ENCODE measurements at regions not wholly inside any gene's neighbourhood (a gene's known extent, or its start where the extent isn't known, plus 50 kb on each side); places are given as distances from the start of the nearest gene placed in this dataset.

DNA sequence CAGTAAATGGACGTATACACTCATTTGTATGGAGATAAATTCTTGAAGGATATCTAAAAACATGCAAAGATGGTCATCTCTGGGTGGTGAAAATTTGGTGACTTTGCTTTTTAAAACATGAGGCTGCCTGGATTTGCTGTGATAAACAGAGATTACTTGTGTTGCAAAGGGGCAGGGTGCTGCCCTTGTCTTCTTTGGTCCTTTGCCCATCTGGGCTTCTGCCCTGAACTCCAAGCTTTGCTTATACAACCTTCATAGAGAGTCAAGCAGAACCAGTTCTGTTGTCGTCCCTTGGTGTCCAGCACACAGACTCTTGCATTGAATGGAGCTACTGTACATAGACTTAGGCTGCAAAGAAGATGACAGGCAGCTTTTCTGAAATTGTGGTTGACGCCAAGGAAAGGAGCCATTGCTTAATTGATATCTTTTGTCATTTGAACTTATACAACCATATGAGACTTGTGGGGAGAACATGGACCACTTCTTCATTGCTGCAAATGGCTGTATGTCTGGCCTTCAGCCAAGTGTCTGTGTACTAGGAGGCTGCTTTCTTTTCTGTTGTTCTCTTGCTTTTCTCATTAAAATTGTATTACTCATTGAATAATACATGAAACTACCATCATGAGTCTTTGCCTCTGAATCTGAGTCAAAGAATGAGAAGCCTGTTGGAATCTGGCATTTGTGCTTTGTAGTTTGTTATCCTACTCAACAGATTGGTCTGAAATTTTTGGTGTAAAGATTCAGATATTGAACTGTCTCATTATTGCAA, 152.5 kb downstream of the DMRT2 start:
- no peak for DNase-seq

DNA sequence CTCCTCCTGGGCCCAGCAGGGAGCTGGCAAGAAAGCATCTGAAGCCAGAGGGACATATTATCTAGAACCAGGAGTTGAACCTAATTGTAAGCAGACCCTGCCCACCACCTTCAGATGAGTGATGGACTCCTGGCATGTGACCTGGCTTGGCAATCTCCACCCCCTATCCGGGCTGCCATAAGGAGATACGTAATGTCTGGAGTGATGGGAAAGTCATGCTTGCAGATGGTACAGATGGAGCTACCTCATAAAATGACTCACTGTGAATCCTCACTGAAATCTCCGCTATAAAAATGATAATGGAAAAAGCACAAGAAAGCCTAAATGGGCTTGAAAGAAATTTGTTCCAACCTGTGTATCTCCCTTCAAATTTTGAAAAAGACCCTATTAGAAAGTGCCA, 157.5 kb downstream of the DMRT2 start:
- DNase-seq, result no peak

- no peak for DNase-seq
Observed at GRCh38 chr9:1208157-1208556, 158.0 kb downstream of the DMRT2 start.

DNA sequence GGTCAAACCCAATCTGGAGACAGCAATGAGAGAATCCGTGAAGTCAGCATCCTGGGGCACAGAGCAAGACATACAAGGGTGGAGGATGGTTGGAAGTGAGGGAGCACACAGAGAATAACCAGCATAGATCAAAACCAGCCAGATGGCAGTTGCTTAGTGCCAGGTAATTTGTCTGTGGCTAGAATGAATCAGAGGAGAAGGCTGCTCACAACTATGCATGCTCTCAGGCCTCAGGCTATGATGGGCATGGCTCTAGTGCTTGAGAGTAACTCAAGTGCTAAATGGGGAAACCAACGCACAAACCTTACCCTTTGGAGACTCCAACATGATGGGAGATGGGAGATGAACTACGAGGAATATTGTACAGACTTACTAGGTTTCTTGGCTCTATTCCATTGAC, 160.8 kb downstream of the DMRT2 start:
- DNase-seq, result no peak

GRCh38 chr9:1216532-1216931, 166.4 kb downstream of the DMRT2 start:
- no peak for DNase-seq

- no peak for DNase-seq
Observed at GRCh38 chr9:1217076-1217475, 166.9 kb downstream of the DMRT2 start.

DNA sequence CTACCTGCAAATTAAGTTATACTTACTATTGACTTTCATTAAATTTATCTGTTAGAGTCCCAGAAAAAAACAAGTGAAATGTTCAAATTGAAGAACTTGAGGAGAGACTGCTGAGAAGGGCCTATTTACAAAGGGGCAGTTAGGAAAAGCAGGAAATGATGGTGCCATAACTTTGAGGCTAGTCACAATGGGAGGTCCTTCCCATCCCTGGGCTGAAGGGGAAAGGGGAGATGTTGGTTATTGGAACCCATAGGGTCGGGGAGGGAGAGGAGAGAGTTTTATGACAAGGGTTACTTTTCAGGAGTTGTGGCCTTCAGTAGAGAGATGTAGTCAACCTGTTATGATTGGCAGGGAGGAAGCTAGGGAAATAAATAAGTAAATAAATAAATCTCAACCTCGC, 169.1 kb downstream of the DMRT2 start:
- DNase-seq, result no peak

GRCh38 chr9:1221298-1221697, 171.1 kb downstream of the DMRT2 start:
- DNase-seq, result no peak

- DNase-seq, result no peak
Observed at GRCh38 chr9:1222511-1222910, 172.4 kb downstream of the DMRT2 start.

- no peak for DNase-seq
Observed at GRCh38 chr9:1231998-1232919, 182.1 kb downstream of the DMRT2 start.

DNA sequence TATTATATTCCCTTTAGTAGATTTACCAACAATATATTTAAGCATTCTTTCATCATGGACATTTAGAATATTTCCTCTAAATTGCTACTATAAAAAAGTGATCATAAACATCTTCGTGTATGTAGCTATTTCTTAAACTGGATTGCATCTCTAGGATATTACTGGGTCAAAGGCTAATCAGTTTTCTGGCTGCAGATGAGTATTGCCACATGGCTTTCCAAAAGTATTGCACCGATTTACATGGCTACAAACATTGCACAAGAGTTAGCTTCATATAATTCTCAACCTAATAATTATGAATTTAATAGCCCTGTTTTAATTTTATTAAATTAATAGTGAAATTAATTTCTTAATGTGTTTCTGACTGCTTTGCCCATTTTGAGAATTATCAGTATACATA, 183.4 kb downstream of the DMRT2 start:
- no peak for DNase-seq

DNA sequence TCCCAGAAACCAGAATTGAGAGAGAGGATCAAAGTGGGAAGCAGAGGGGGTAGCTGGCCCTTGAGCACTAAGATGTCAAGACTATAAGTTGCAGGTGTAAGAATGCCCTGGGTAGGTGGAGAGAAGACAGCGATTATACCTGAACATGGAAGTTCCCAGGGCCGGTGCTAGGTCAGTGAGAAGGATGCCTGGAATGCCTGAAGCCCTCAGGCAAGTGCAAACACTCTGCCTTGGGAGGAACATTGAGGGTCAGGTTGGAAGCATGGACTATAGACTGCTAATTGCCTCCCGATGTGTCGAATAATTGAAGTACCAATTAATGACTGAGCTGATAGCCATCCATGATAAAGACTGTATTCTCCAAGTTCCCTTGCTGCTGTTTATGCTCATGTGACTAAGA, 185.5 kb downstream of the DMRT2 start:
- DNase-seq, result no peak

DNA sequence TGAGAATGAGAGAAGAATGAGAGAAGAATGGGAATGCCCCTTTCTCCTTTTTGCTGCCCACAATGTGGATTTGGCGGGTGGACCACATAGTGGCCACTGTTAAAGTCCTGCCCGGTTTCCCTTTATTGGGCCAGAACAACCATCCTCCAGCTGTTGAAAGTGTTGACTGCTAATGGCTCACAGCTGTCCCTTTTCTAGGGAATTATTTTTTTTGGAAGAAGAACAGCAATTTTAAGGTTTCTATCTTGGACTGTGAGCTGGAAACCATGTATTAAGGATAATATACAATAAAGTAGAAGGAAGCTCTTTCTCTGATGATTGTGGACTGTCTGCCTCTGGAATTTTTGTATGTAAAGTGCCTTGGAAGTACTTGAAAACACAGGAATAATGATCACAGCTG, 185.9 kb downstream of the DMRT2 start:
- DNase-seq, result no peak

DNA sequence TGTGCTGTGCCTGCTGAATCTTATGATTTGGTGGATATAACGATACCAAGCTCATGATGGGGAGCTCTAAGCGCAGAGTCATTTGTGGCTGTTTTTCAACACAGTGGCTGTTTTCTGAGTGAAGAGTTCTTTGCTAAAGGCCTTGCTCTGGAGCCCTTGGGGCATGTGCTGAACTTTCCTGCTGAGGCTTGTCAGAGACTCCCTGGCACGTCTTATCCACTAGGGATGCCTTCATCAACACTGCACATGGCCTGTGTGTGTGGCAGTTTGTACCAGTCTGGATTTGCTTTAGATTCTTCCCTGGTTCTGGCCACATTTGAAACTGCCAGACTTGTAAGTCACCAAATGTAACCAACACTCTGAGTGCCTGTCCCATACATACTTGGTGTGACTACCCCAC, 188.2 kb downstream of the DMRT2 start:
- DNase-seq, result no peak

DNA sequence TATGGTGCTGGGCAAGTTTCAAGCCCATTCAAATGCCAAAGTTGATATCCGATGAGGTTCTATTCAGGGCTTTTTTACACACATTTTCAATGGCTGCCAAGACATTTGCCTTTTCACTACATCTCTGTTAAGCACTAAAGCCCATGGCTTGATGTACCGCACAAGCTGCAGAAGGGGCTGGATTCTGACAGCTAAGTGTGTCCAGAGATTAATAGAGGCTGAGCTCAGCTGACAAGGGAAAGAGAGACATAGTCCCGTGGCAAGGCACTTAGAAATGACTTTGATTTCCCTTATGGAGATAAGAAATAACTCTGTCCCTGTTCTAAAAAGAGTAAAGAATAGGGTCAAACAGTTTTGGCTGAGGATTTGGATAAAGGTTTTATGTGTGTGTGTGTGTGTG, 198.6 kb downstream of the DMRT2 start:
- DNase-seq, result no peak

DNA sequence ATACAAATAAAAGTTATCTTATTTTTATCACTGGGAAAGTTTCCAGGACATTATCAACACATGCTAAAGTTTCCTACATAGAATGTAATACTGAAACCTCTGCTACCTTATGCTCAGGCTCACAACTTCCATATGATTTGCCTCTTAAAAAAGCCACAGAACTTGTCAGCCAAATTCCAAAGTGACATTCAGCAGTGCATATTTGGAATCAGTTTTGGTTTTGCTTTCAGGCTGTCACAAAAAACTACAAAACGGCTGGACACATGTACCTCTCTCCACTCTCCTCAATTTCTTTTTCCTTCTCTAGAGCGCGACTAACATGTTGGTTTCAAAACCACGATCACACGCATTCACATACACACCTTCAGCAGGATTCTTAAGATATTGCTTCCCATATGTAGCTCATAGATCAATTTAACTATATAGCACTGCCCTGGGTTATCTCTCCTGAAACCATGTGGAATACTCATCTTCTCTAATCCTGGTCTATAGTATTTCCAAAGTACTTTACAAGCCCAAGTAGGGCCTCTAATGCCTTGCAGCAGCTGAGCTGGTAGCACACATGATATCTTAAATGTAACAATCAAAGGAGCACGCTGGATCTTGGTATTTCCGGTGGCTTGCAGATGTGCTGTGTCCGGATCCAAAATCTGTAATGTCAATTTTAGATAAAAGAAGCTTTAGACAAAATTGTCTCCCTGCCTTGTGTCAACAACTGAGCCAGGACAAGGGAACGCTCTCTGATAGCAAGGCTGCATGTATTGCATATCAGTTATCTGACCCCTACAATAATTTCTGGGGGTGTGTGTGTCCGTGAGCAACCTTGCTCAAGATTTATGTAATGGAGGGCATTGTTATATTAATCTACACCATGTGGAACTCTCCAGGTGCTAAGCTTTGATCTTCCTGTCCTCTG, 203.2 kb downstream of the DMRT2 start:
- DNase-seq, result no peak

- DNase-seq, result no peak
Observed at GRCh38 chr9:1254071-1254470, 203.9 kb downstream of the DMRT2 start.

DNA sequence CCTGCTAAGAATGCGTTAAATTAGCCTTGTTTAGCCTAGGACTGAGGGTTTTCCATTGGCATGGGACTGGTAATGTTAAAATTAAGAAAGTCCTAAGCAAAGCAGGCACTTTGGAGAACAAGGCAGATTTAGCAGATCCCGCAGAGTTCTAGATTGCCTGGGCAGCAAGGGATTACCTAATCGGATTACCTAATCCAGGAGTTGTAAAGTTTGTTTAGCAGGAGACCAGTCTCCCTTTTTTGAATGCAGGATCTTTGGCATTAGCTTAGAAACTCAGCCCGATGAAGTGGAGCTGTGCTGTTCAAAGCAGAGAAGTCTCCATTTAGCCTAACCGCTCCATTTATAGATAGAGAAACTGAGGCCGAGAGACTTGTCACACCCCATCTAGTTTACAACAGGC, 206.0 kb downstream of the DMRT2 start:
- no peak for DNase-seq

GRCh38 chr9:1261266-1261665, 211.1 kb downstream of the DMRT2 start:
- no peak for DNase-seq

GRCh38 chr9:1261879-1262766, 212.0 kb downstream of the DMRT2 start:
- no peak for DNase-seq

DNA sequence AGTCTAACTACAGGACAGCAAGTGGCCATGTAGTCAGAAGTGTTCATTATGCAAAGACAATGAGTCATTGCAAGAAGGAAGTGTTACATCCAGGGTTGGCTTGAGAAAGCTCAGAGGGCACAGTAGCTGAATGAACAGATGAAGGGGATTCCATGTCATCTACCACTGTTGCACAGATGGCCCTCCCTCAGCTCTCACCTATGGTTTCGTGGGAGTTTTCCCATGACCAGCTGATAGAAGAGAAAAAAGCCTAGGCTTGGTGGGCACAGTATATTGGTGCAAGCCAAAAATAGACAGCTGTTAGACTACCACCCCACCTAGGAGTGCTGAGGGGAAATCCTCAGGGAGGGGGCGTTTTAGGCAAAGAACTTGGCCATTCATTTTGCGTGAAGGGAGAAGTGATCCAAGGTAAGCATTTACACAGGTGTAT, 217.0 kb downstream of the DMRT2 start:
- no peak for DNase-seq

GRCh38 chr9:1267581-1267980, 217.4 kb downstream of the DMRT2 start:
- no peak for DNase-seq
